GM12878 (cell line): ENCODE measurements at regions not wholly inside any gene's neighbourhood (a gene's known extent, or its start where the extent isn't known, plus 50 kb on each side); places are given as distances from the start of the nearest gene placed in this dataset.

ENCODE experiments used
- ATAC-seq: fragments of 200-7000 bp; cut with Tn5 transposase; 3 replicates; pipeline ENCODE4 v1.9.1; 2020; ENCODE audit warnings: mild to moderate bottlenecking, moderate library complexity
- BruUV-seq: library from RNA; stranded (reverse); fragments of 400-500 nt; replicated peaks from 2 replicates; lab custom pipeline; 2021; lab: Mats Ljungman, UMichigan
- CTCF ChIA-PET: fragments of 300-600 bp; sonication (Branson Sonifier 250); formaldehyde crosslinking; extraction: SDS; loops from one replicate; lab custom pipeline; 2021; ENCODE audit warnings: inconsistent platforms; lab: Yijun Ruan, JAX
- POLR2A ChIA-PET: fragments of 350-600 bp; formaldehyde crosslinking; extraction: SDS; loops from one replicate; lab custom pipeline; 2021; ENCODE audit warnings: inconsistent platforms; lab: Charles Lee
- RAD21 ChIA-PET: fragments of 300-600 bp; sonication (Branson Sonifier 250); formaldehyde crosslinking; loops from one replicate; lab custom pipeline; 2023; ENCODE audit warnings: antibody characterized with exemption; ENCODE audit not compliant: unreplicated experiment; lab: Charles Lee
- SMC1A ChIA-PET: fragments of 300-600 bp; sonication (Branson Sonifier 250); formaldehyde crosslinking; loops from one replicate; lab custom pipeline; 2023; ENCODE audit not compliant: unreplicated experiment, uncharacterized antibody; lab: Charles Lee
- DNase-seq: peaks from one replicate; pipeline ENCODE4 v3.0.0-alpha.2; 2011; ENCODE audit warnings: low read depth, low spot score
- FAIRE-seq: peaks from 3 replicates; lab custom pipeline; 2011; peaks lifted over from hg19 to GRCh38; lab: Jason Lieb, UNC
- H2AFZ ChIP-seq: 2 replicates; pipeline ENCODE4 v1.6.0; 2011; ENCODE audit warnings: low read depth, low read length, control low read depth; ENCODE audit not compliant: control insufficient read depth
- H3K27ac ChIP-seq: 2 replicates; pipeline ENCODE4 v1.5.1; 2011; ENCODE audit warnings: control low read depth; ENCODE audit not compliant: control insufficient read depth, insufficient read depth
- H3K27me3 ChIP-seq, 2 experiments: replicated peaks in 1 of 2; 2 replicates each; pipeline versions ENCODE4 v1.6.0 to v1.6.1; 2011; ENCODE audit warnings: low read length in 1 of 2; ENCODE audit not compliant: control insufficient read depth in 2 of 2, insufficient read depth in 2 of 2
- H3K36me3 ChIP-seq, 2 experiments: 2 replicates each; pipeline ENCODE4 v1.5.1; 2011; ENCODE audit warnings: low read length in 1 of 2; ENCODE audit not compliant: control insufficient read depth in 2 of 2, insufficient read depth in 2 of 2
- H3K4me1 ChIP-seq: 2 replicates; pipeline ENCODE4 v1.6.1; 2011; ENCODE audit warnings: mild to moderate bottlenecking, low read length, moderate library complexity, mixed read lengths; ENCODE audit not compliant: control insufficient read depth, insufficient read depth
- H3K4me2 ChIP-seq: 2 replicates; pipeline ENCODE4 v1.6.0; 2011; ENCODE audit warnings: control low read depth; ENCODE audit not compliant: control insufficient read depth, insufficient read depth
- H3K4me3 ChIP-seq: fragments of 200-600 bp; sonication (generic); 2 replicates; pipeline ENCODE4 v1.5.1; 2016
- H3K79me2 ChIP-seq: 2 replicates; pipeline ENCODE4 v1.6.0; 2011; ENCODE audit warnings: low read length; ENCODE audit not compliant: control insufficient read depth, insufficient read depth
- H3K9ac ChIP-seq: 2 replicates; pipeline ENCODE4 v1.8.0; 2011; ENCODE audit warnings: low read length, control low read depth, mixed read lengths; ENCODE audit not compliant: control insufficient read depth, insufficient read depth
- H3K9me3 ChIP-seq: replicated peaks from 3 replicates; pipeline ENCODE4 v1.5.1; 2011; ENCODE audit warnings: mild to moderate bottlenecking, low read length; ENCODE audit not compliant: control insufficient read depth, insufficient read depth
- H4K20me1 ChIP-seq: 2 replicates; pipeline ENCODE4 v1.6.0; 2011; ENCODE audit not compliant: control insufficient read depth, insufficient read depth
- ASH2L ChIP-seq: fragments of 300-600, 200-600 bp; sonication (generic); IDR thresholded peaks from 2 replicates; pipeline ENCODE4 v1.6.1; 2017; ENCODE audit warnings: low read depth, mild to moderate bottlenecking, borderline replicate concordance
- BRCA1 ChIP-seq: IDR thresholded peaks from 2 replicates; pipeline ENCODE4 v1.6.1; 2011; ENCODE audit warnings: low read depth, low read length, improper control_type of control experiment
- MYB ChIP-seq: fragments of 150-350 bp; IDR thresholded peaks from 2 replicates; pipeline ENCODE4 v1.6.1; 2014; ENCODE audit warnings: mild to moderate bottlenecking, low read depth, low read length, borderline replicate concordance
- NFYB ChIP-seq: IDR thresholded peaks from 2 replicates; pipeline ENCODE4 v1.6.1; 2011; ENCODE audit warnings: low read depth, mild to moderate bottlenecking, low read length, improper control_type of control experiment, moderate library complexity; ENCODE audit not compliant: insufficient read depth
- SMAD5 ChIP-seq: IDR thresholded peaks from 2 replicates; pipeline ENCODE4 v1.6.1; 2016; ENCODE audit warnings: antibody characterized with exemption, low read depth
- SREBF2 ChIP-seq: IDR thresholded peaks from 2 replicates; pipeline ENCODE4 v1.6.1; 2012; ENCODE audit warnings: mild to moderate bottlenecking, low read length
- STAT1 ChIP-seq: fragments of 450-650 bp; conservative IDR thresholded peaks from 2 replicates; pipeline ENCODE4 v1.6.1; 2014; ENCODE audit warnings: antibody characterized with exemption, mild to moderate bottlenecking
- in situ Hi-C: fragments of 300-500 bp; cut with MboI; formaldehyde crosslinking; loops from 9 replicates; pipeline ENCODE4 v1.14.3; 2018; ENCODE audit warnings: mixed read lengths
- intact Hi-C: fragments of 100-400 bp; cut with micrococcal nuclease; formaldehyde crosslinking; loops from one replicate; pipeline ENCODE4 v1.14.2; 2022; ENCODE audit not compliant: unreplicated experiment
- TF ChIP-seq, protein P1 (sequence below): IDR thresholded peaks from 2 replicates; pipeline ENCODE4 v1.6.1; 2012; ENCODE audit warnings: low read depth, low read length, improper control_type of control experiment
- TF ChIP-seq, protein P2 (sequence below): fragments of 450-650 bp; IDR thresholded peaks from 2 replicates; pipeline ENCODE4 v1.6.1; 2016; ENCODE audit warnings: mild to moderate bottlenecking

DNA sequence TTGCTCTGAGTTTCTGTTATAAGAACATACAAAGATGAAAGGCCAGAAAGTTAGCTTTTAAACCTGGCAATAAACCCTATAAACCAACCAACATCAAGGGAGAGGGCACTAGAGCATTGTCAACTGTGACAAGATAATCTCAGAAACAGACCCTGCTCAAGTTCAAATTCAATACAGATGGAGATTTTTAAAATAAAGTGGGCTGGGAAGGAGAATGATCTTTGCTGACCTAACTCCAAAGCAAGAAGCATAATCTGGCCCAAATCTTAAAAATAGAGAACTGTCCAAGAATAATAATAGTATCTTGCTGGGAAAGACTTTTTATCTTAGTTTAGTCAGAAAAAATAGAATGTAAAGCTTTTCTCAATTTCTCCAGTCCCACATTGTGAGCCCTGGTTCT, 485.5 kb downstream of the DISC1 start:
- intact Hi-C loops (no loop called here), in situ Hi-C loops (no loop called here)
- H3K27me3 ChIP-seq: no peaks in the 10 kb centered on the region
- RAD21 ChIA-PET: no interaction called here
- ATAC-seq (no peak), FAIRE-seq (no peak), DNase-seq (no peak)
- TF ChIP-seq ASH2L: no peak
- TF ChIP-seq, protein P1, sequence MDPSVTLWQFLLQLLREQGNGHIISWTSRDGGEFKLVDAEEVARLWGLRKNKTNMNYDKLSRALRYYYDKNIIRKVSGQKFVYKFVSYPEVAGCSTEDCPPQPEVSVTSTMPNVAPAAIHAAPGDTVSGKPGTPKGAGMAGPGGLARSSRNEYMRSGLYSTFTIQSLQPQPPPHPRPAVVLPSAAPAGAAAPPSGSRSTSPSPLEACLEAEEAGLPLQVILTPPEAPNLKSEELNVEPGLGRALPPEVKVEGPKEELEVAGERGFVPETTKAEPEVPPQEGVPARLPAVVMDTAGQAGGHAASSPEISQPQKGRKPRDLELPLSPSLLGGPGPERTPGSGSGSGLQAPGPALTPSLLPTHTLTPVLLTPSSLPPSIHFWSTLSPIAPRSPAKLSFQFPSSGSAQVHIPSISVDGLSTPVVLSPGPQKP: no peak
- no peak for TF ChIP-seq SMAD5
- no peak for TF ChIP-seq NFYB
- TF ChIP-seq BRCA1: no peak
- no peak for TF ChIP-seq SREBF2
- no peak for TF ChIP-seq STAT1
- TF ChIP-seq, protein P2, sequence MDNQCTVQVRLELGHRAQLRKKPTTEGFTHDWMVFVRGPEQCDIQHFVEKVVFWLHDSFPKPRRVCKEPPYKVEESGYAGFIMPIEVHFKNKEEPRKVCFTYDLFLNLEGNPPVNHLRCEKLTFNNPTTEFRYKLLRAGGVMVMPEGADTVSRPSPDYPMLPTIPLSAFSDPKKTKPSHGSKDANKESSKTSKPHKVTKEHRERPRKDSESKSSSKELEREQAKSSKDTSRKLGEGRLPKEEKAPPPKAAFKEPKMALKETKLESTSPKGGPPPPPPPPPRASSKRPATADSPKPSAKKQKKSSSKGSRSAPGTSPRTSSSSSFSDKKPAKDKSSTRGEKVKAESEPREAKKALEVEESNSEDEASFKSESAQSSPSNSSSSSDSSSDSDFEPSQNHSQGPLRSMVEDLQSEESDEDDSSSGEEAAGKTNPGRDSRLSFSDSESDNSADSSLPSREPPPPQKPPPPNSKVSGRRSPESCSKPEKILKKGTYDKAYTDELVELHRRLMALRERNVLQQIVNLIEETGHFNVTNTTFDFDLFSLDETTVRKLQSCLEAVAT: no peak
- no peak for TF ChIP-seq MYB
- H3K27ac ChIP-seq: no peak overlapping the region
- H3K9ac ChIP-seq: no peak overlapping the region
- SMC1A ChIA-PET: no interaction called here
- H4K20me1 ChIP-seq: no peaks in the 10 kb centered on the region
- CTCF ChIA-PET: no interaction called here
- no peak overlapping the region for H3K4me2 ChIP-seq
- no peaks in the 10 kb centered on the region for H3K9me3 ChIP-seq
- H3K4me1 ChIP-seq: no peaks in the 10 kb centered on the region
- no TSS peak for BruUV-seq
- no peak overlapping the region for H3K4me3 ChIP-seq
- no peak overlapping the region for H2AFZ ChIP-seq
- POLR2A ChIA-PET: no interaction called here
- H3K36me3 ChIP-seq: no peaks in the 10 kb centered on the region
- H3K79me2 ChIP-seq: no peaks in the 10 kb centered on the region
